SK-N-SH (cell line): ENCODE measurements at regions not wholly inside any gene's neighbourhood (a gene's known extent, or its start where the extent isn't known, plus 50 kb on each side); places are given as distances from the start of the nearest gene placed in this dataset.

Source experiments
- CTCF ChIA-PET: fragments of 300-600, 350-600 bp; formaldehyde crosslinking; extraction: SDS; loops from one replicate; lab custom pipeline; 2021; lab: Yijun Ruan, JAX
- POLR2A ChIA-PET: fragments of 350-600 bp; sonication (Branson Sonifier 250); formaldehyde crosslinking; extraction: SDS; loops from one replicate; lab custom pipeline; 2020; ENCODE audit warnings: antibody characterized with exemption, inconsistent platforms; lab: Yijun Ruan, JAX
- DNase-seq: peaks from one replicate; pipeline ENCODE4 v3.0.0; 2012
- H2AFZ ChIP-seq: fragments of 200-600 bp; sonication (generic); 2 replicates; pipeline ENCODE4 v1.8.1; 2016; ENCODE audit warnings: antibody characterized with exemption, mild to moderate bottlenecking, low read depth
- H3F3A ChIP-seq: fragments of 200-600 bp; sonication (generic); replicated peaks from 2 replicates; pipeline ENCODE3; 2016; ENCODE audit warnings: antibody characterized with exemption, mild to moderate bottlenecking; ENCODE audit not compliant: insufficient read depth
- H3K27ac ChIP-seq, 2 experiments: fragments of 200-500 bp in 1 of 2; fragments of 200-600 bp in 1 of 2; sonication (Bioruptor generic) in 1 of 2; sonication (generic), shearing (Covaris generic) in 1 of 2; 2 replicates each; pipeline versions ENCODE4 v1.5.1 to v1.6.1; 2014 to 2016; ENCODE audit warnings: low read depth in 2 of 2, inconsistent platforms in 1 of 2, low read length in 1 of 2, mild to moderate bottlenecking in 1 of 2, mixed read lengths in 1 of 2
- H3K27me3 ChIP-seq: fragments of 200-600 bp; sonication (generic), shearing (Covaris generic); 2 replicates; pipeline ENCODE4 v1.6.1; 2016; ENCODE audit warnings: mixed run types; ENCODE audit not compliant: insufficient read depth
- H3K36me3 ChIP-seq, 2 experiments: fragments of 200-500 bp in 1 of 2; fragments of 200-600 bp in 1 of 2; sonication (Bioruptor generic) in 1 of 2; sonication (generic) in 1 of 2; replicated peaks in 1 of 2; 2 replicates each; pipeline versions ENCODE3 to v1.5.1; 2014 to 2016; ENCODE audit warnings: low read length in 1 of 2, mild to moderate bottlenecking in 1 of 2; ENCODE audit not compliant: insufficient read depth in 2 of 2, control insufficient read depth in 1 of 2
- H3K4me1 ChIP-seq, 2 experiments: fragments of 200-500 bp in 1 of 2; fragments of 200-600 bp in 1 of 2; sonication (Bioruptor generic) in 1 of 2; sonication (generic), shearing (Covaris generic) in 1 of 2; 2 replicates each; pipeline versions ENCODE4 v1.5.1 to v1.6.1; 2014 to 2016; ENCODE audit warnings: low read depth in 1 of 2, low read length in 1 of 2, mixed run types in 1 of 2; ENCODE audit not compliant: insufficient read depth in 2 of 2, control insufficient read depth in 1 of 2
- H3K4me2 ChIP-seq: fragments of 200-600 bp; sonication (generic), shearing (Covaris generic); 2 replicates; pipeline ENCODE4 v1.6.1; 2017; ENCODE audit warnings: mixed run types
- H3K4me3 ChIP-seq, 2 experiments: fragments of 200-500 bp in 1 of 2; fragments of 200-600 bp in 1 of 2; sonication (Bioruptor generic) in 1 of 2; sonication (generic), shearing (Covaris generic) in 1 of 2; 2 replicates each; pipeline versions ENCODE4 v1.5.1 to v1.8.1; 2014 to 2016; ENCODE audit warnings: low read depth in 2 of 2, inconsistent platforms in 1 of 2, low read length in 1 of 2, mild to moderate bottlenecking in 1 of 2, mixed read lengths in 1 of 2, moderate library complexity in 1 of 2
- H3K79me2 ChIP-seq: fragments of 200-600 bp; sonication (generic); 2 replicates; pipeline ENCODE4 v1.8.1; 2017; ENCODE audit warnings: mild to moderate bottlenecking; ENCODE audit not compliant: insufficient read depth
- H3K9ac ChIP-seq: fragments of 200-600 bp; sonication (generic); 2 replicates; pipeline ENCODE4 v1.6.1; 2017; ENCODE audit warnings: mixed run types
- H3K9me2 ChIP-seq: fragments of 200-600 bp; sonication (generic); 2 replicates; pipeline ENCODE4 v1.6.1; 2017; ENCODE audit warnings: mixed run types
- H3K9me3 ChIP-seq: fragments of 200-600 bp; sonication (generic); 2 replicates; pipeline ENCODE4 v1.6.1; 2017; ENCODE audit warnings: mixed run types, mild to moderate bottlenecking, moderate library complexity
- H4K20me1 ChIP-seq: fragments of 200-600 bp; sonication (generic); 2 replicates; pipeline ENCODE4 v1.6.1; 2017; ENCODE audit warnings: mild to moderate bottlenecking, mixed run types; ENCODE audit not compliant: insufficient read depth
- CTCF ChIP-seq: fragments of 200-600 bp; sonication (generic); IDR thresholded peaks from 2 replicates; pipeline ENCODE4 v1.6.1; 2017; ENCODE audit warnings: antibody characterized with exemption, mild to moderate bottlenecking, moderate library complexity
- EP300 ChIP-seq, 2 experiments: IDR thresholded peaks; 2 replicates each; pipeline versions ENCODE4 v1.4.0 to v1.6.1; 2012; ENCODE audit warnings: borderline replicate concordance in 1 of 2, low read depth in 1 of 2, low read length in 1 of 2
- FOSL2 ChIP-seq: IDR thresholded peaks from 2 replicates; pipeline ENCODE4 v1.4.0; 2012; ENCODE audit warnings: low read depth, mild to moderate bottlenecking, moderate library complexity, borderline replicate concordance
- GATA2 ChIP-seq: sonication (generic); formaldehyde crosslinking; IDR thresholded peaks from 2 replicates; pipeline ENCODE4 v1.5.0; 2020; ENCODE audit warnings: mild to moderate bottlenecking, missing genetic modification reagents
- JUND ChIP-seq: IDR thresholded peaks from 2 replicates; pipeline ENCODE4 v1.4.0; 2012
- MEF2A ChIP-seq: IDR thresholded peaks from 2 replicates; pipeline ENCODE4 v1.4.0; 2012; ENCODE audit warnings: low read depth, borderline replicate concordance
- NFIC ChIP-seq: IDR thresholded peaks from 2 replicates; pipeline ENCODE4 v1.4.0; 2012; ENCODE audit warnings: borderline replicate concordance
- NRF1 ChIP-seq: IDR thresholded peaks from 2 replicates; pipeline ENCODE4 v1.6.1; 2012; ENCODE audit warnings: low read depth, mild to moderate bottlenecking, low read length
- PBX3 ChIP-seq: IDR thresholded peaks from 2 replicates; pipeline ENCODE4; 2012
- RAD21 ChIP-seq: IDR thresholded peaks from 2 replicates; pipeline ENCODE4 v1.6.1; 2012; ENCODE audit warnings: mild to moderate bottlenecking, low read length
- RCOR1 ChIP-seq: fragments of 150-350 bp; IDR thresholded peaks from 2 replicates; pipeline ENCODE4 v1.6.1; 2017; ENCODE audit warnings: antibody characterized with exemption, low read length
- RFX5 ChIP-seq: IDR thresholded peaks from 2 replicates; pipeline ENCODE4 v1.6.1; 2012; ENCODE audit warnings: mild to moderate bottlenecking, improper control_type of control experiment, low read length
- TCF12 ChIP-seq: IDR thresholded peaks from 2 replicates; pipeline ENCODE4 v1.4.0; 2012
- TEAD4 ChIP-seq: IDR thresholded peaks from 2 replicates; pipeline ENCODE4 v1.4.0; 2012; ENCODE audit warnings: mild to moderate bottlenecking, borderline replicate concordance; ENCODE audit not compliant: insufficient read depth
- YY1 ChIP-seq: IDR thresholded peaks from 2 replicates; pipeline ENCODE4 v1.4.0; 2012; ENCODE audit warnings: low read depth, mild to moderate bottlenecking
- WGBS: methylation state at CpG from one replicate; pipeline ENCODE4 v1.1.6; 2017; ENCODE audit warnings: low lambda C conversion rate; 5-methylcytosine and 5-hydroxymethylcytosine counted together

- TF ChIP-seq PBX3 (peak; percentile 70), NRF1 (no peak), FOSL2 (peak; percentile 31; the same call in 1 of the 2 replicates), YY1 (no peak), TEAD4 (peak; percentile 58; the same call in 1 of the 2 replicates), JUND (0 out of 2 replicates have a peak, but pooled peaks have one; percentile 10), GATA2 (CRISPR knock-in tag) (no peak), CTCF (peak; percentile 26; the same call in 1 of the 2 replicates), RCOR1 (no peak), EP300 (IDR thresholded peaks at IDR 0.05; ENCODE audit: borderline replicate concordance in 1 of 2, low read depth in 1 of 2, low read length in 1 of 2) (peak in 1 of 2 experiments; percentile 69; a peak in 1 of 4 replicates), TCF12 (peak; percentile 68), NFIC (peak; percentile 23; the same call in 1 of the 2 replicates), RFX5 (no peak)
- TF ChIP-seq, all 33 proteins: peak for 9
These were observed 194.5 kb downstream of the FOXL1 start (continued) for GRCh38 chr16:86772671-86773353.

- H3K4me3 ChIP-seq, result no peak overlapping the region
- H3K4me2 ChIP-seq, result peak overlapping the region; percentile 30
- no peaks in the 10 kb centered on the region for H3K36me3 ChIP-seq
- DNase-seq, result no peak
- H3K27me3 ChIP-seq, result peaks cover 6% of the 10 kb centered on the region; the same call in 1 of the 2 replicates
- peak overlapping the region; percentile 46; the same call in 1 of the 2 replicates for H3K9ac ChIP-seq
- peak overlapping the region in 1 of 2 experiments; percentile 86; a peak in 2 of 4 replicates for H3K27ac ChIP-seq
- H3K9me2 ChIP-seq, result no peaks in the 10 kb centered on the region
- peaks cover 0 to 29% of the 10 kb centered on the region in 2 experiments; a peak in 2 of 4 replicates for H3K4me1 ChIP-seq
- ChIA-PET POLR2A (no interaction called here), CTCF (interaction anchor here (0.9 kb wide), 1 partner anchor 10 kb away, joined by 3 read pairs; no protein-coding TSS in a partner anchor)
- H2AFZ ChIP-seq, result no peak overlapping the region
- peaks cover 36% of the 10 kb centered on the region for H3F3A ChIP-seq
- no peaks in the 10 kb centered on the region for H3K9me3 ChIP-seq
- H3K79me2 ChIP-seq, result no peaks in the 10 kb centered on the region
- TF ChIP-seq RAD21 (no peak), JUND (no peak), MEF2A (no peak)
- no peaks in the 10 kb centered on the region for H4K20me1 ChIP-seq
- WGBS, result 15% methylated on average over 3 of the region's 4 CpGs
These were observed 195.0 kb downstream of the FOXL1 start for GRCh38 chr16:86773354-86773715.
